Thymus (tissue), 11 donors: ENCODE measurements at regions not wholly inside any gene's neighbourhood (a gene's known extent, or its start where the extent isn't known, plus 50 kb on each side); places are given as distances from the start of the nearest gene placed in this dataset.
A peak's percentile ranks its signal among the peaks of the same experiment; 100 is the strongest.

Source experiments
- DNase-seq, 9 donors: peaks; one replicate each; pipeline ENCODE4 v3.0.0-alpha.2; 2013; ENCODE audit warnings: low spot score in 9 of 9, low read depth in 6 of 9, missing footprints in 1 of 9
- H3K27ac ChIP-seq, 2 donors: one replicate each; pipeline ENCODE4 v1.5.1; 2013; ENCODE audit warnings: control low read depth in 1 of 2, low read depth in 1 of 2, low read length in 1 of 2, mild to moderate bottlenecking in 1 of 2, moderate library complexity in 1 of 2
- H3K27me3 ChIP-seq, 2 donors: one replicate each; pipeline ENCODE4 v1.5.1; 2013; ENCODE audit warnings: low read length in 1 of 2; ENCODE audit not compliant: control insufficient read depth in 2 of 2, insufficient read depth in 1 of 2
- H3K36me3 ChIP-seq, 2 donors: one replicate each; pipeline ENCODE4 v1.5.1; 2013; ENCODE audit warnings: low read length in 1 of 2, mild to moderate bottlenecking in 1 of 2, moderate library complexity in 1 of 2; ENCODE audit not compliant: control insufficient read depth in 2 of 2, insufficient read depth in 2 of 2
- H3K4me1 ChIP-seq, 2 donors: one replicate each; pipeline ENCODE4 v1.5.1; 2013; ENCODE audit warnings: low read length in 2 of 2; ENCODE audit not compliant: control insufficient read depth in 2 of 2, insufficient read depth in 2 of 2
- H3K4me3 ChIP-seq, 2 donors: one replicate each; pipeline ENCODE4 v1.5.1; 2013; ENCODE audit warnings: low read length in 2 of 2, control low read depth in 1 of 2, mild to moderate bottlenecking in 1 of 2
- H3K9me3 ChIP-seq, 2 donors: one replicate each; pipeline ENCODE4 v1.5.1; 2013; ENCODE audit warnings: low read length in 1 of 2, mild to moderate bottlenecking in 1 of 2; ENCODE audit not compliant: control insufficient read depth in 2 of 2, insufficient read depth in 1 of 2
- WGBS: extraction: QIAGEN DNeasy Blood & Tissue Kit; methylation state at CpG from one replicate; pipeline ENCODE4 v1.1.7; 2013; 5-methylcytosine and 5-hydroxymethylcytosine counted together
- donor health status: healthy.

GRCh38 chr2:144605231-144605840 is 85.4 kb upstream of the ZEB2 start:
- Histone ChIP-seq H3K4me3 (no peak overlapping the region), H3K9me3 (no peaks in the 10 kb centered on the region), H3K4me1 (peaks cover 0 to 2% of the 10 kb centered on the region in 2 donors), H3K27me3 (no peaks in the 10 kb centered on the region), H3K27ac (no peak overlapping the region), H3K36me3 (no peaks in the 10 kb centered on the region)
- WGBS: 96% methylated on average over 7 of the region's 7 CpGs
- no peak for DNase-seq

- Histone ChIP-seq H3K36me3 (no peaks in the 10 kb centered on the region), H3K4me1 (peaks cover 0 to 2% of the 10 kb centered on the region in 2 donors), H3K4me3 (no peak overlapping the region), H3K9me3 (no peaks in the 10 kb centered on the region), H3K27me3 (no peaks in the 10 kb centered on the region), H3K27ac (no peak overlapping the region)
- 96% methylated on average over 2 of the region's 2 CpGs for WGBS
- no peak for DNase-seq
These were observed 83.4 kb upstream of the ZEB2 start for GRCh38 chr2:144603334-144603733.

- 78% methylated on average over 5 of the region's 5 CpGs for WGBS
- H3K9me3 ChIP-seq: no peaks in the 10 kb centered on the region
- no peak overlapping the region for H3K27ac ChIP-seq
- H3K36me3 ChIP-seq: no peaks in the 10 kb centered on the region
- DNase-seq: no peak
- no peaks in the 10 kb centered on the region for H3K27me3 ChIP-seq
- no peak overlapping the region for H3K4me3 ChIP-seq
- no peaks in the 10 kb centered on the region for H3K4me1 ChIP-seq
These were observed 79.0 kb upstream of the ZEB2 start for GRCh38 chr2:144598906-144599305.

DNA sequence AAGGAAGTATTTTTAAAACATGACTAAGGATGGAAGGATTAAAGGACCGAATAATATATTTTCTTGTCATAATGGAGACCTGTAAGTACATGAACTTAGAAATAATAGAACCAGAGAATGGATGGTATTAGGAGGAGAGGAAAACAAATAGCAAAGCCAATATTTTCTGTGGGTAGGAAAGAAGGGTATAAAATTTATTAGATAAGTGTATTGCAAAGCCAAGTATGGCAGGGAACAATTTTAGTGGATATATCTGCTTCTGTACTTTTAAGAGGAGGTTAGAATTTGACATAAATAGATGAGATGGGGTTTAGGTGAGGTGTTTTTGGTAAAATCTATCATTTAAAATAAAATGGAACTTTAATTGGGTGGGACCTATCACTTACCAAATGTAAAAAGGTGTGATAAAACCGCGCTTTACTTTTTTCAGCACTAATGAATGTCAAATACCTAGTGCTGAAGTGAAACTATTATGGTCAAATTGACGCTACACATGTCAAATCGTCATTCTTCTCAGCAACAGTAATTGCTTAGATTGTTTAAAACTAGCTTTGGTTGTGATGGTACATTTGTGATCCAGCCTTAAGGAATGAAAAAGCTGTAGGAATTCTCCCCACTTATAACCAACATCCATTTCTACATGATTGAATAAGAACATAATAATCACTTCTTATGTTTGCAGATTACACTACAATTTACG is 78.1 kb upstream of the ZEB2 start:
- H3K27ac ChIP-seq: no peak overlapping the region
- H3K9me3 ChIP-seq: no peaks in the 10 kb centered on the region
- H3K4me3 ChIP-seq: no peak overlapping the region
- 81% methylated on average over 6 of the region's 6 CpGs for WGBS
- H3K27me3 ChIP-seq: no peaks in the 10 kb centered on the region
- no peaks in the 10 kb centered on the region for H3K36me3 ChIP-seq
- H3K4me1 ChIP-seq: no peaks in the 10 kb centered on the region
- DNase-seq: no peak

GRCh38 chr2:144597388-144597787 is 77.5 kb upstream of the ZEB2 start:
- H3K9me3 ChIP-seq: no peaks in the 10 kb centered on the region
- H3K4me3 ChIP-seq: no peak overlapping the region
- DNase-seq: no peak
- no peaks in the 10 kb centered on the region for H3K36me3 ChIP-seq
- H3K4me1 ChIP-seq: no peaks in the 10 kb centered on the region
- WGBS: 74% methylated on average over 4 of the region's 4 CpGs
- no peaks in the 10 kb centered on the region for H3K27me3 ChIP-seq
- no peak overlapping the region for H3K27ac ChIP-seq

DNA sequence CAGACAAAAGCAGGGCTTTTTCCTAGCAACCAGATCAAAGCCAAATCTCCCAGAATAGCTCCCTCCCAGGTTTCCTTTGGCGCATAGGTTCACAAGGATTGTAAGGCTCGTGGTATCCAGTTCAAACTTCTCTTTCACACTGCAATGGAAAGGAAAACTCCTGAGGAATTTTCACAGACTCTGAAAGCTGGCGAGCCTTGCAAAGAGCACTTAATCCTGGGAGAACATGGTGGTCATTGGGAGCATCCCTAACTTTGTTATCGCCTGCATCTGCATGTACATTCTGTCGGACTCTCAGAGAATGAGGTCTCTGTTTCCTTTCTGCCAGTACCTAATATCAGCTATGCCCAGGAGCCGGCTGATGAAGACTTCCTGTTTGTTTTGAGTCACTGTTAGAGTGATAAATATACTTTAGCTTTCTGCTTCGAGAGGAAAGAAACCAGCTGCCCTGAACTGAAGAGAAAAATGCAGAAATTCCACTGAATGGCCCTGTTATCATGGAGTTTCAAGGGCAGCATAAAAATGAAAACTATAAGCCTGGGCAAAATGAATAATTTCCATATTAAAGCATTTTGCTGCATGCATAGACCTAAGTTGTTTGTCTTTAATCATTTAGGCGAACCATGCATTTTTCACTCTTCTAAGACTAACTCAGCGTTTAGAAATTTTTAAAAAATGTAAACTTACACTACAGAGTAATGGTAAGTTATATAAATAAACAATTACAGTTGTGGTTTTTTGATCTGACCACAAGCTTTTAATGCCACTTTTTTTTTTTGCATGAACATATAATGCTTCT is 76.4 kb upstream of the ZEB2 start:
- WGBS: 53% methylated on average over 9 of the region's 9 CpGs
- Histone ChIP-seq H3K9me3 (no peaks in the 10 kb centered on the region), H3K36me3 (no peaks in the 10 kb centered on the region), H3K27me3 (no peaks in the 10 kb centered on the region), H3K27ac (no peak overlapping the region), H3K4me1 (no peaks in the 10 kb centered on the region), H3K4me3 (no peak overlapping the region)
- DNase-seq: peak in 2 of 9 donors; percentile 13 to 38

DNA sequence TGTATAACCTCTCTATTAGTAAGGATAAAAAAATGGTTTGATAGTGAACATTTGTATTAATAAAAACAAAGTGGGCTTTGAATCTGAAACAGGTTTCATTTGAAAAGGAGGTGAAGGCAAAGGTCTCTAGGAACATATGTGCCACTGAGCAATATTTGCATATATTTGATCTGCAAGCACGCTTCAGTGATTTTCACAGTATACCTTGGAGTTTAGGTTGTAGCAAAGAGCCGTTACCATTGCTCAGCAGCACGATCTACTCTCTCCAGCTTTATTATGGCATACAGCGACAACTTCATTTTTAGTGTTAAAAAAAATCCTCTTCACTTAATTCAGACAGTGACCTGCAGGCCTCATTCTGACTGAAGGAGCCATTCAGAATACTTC is 75.8 kb upstream of the ZEB2 start:
- H3K36me3 ChIP-seq: no peaks in the 10 kb centered on the region
- no peak for DNase-seq
- no peaks in the 10 kb centered on the region for H3K9me3 ChIP-seq
- no peaks in the 10 kb centered on the region for H3K4me1 ChIP-seq
- 92% methylated on average over 4 of the region's 4 CpGs for WGBS
- H3K27me3 ChIP-seq: no peaks in the 10 kb centered on the region
- H3K27ac ChIP-seq: no peak overlapping the region
- H3K4me3 ChIP-seq: no peak overlapping the region

GRCh38 chr2:144595279-144595678 is 75.4 kb upstream of the ZEB2 start:
- no peaks in the 10 kb centered on the region for H3K9me3 ChIP-seq
- H3K36me3 ChIP-seq: no peaks in the 10 kb centered on the region
- no peak overlapping the region for H3K27ac ChIP-seq
- H3K27me3 ChIP-seq: no peaks in the 10 kb centered on the region
- H3K4me3 ChIP-seq: no peak overlapping the region
- H3K4me1 ChIP-seq: no peaks in the 10 kb centered on the region
- 91% methylated on average over 2 of the region's 2 CpGs for WGBS
- DNase-seq: no peak

DNA sequence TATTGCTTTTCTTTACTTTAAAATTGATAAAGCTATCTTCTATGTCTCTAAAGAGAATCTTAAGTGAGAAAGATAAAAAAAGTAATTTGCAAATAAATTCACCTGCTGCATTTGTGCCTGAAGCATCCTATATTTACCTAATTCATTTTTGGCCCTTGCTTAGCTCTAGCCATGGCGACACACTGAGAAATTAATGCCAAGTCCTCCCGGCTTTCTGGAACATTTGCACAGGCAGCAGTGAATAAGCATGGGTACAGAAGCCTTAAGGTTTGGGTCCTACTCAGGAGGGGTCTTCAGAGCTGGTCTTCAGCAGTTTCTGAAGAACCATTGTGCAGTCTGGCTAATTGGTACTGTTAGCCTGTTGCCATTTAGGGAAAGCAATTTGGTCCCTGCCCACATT is 73.9 kb upstream of the ZEB2 start:
- H3K9me3 ChIP-seq: no peaks in the 10 kb centered on the region
- H3K36me3 ChIP-seq: no peaks in the 10 kb centered on the region
- H3K4me1 ChIP-seq: no peaks in the 10 kb centered on the region
- no peak overlapping the region for H3K27ac ChIP-seq
- no peak overlapping the region for H3K4me3 ChIP-seq
- no peaks in the 10 kb centered on the region for H3K27me3 ChIP-seq
- no peak for DNase-seq
- WGBS: over 99% methylated on average over 2 of the region's 2 CpGs
